WERI-Rb-1 (cell line): ENCODE measurements at regions not wholly inside any gene's neighbourhood (a gene's known extent, or its start where the extent isn't known, plus 50 kb on each side); places are given as distances from the start of the nearest gene placed in this dataset.

Experiments used
- DNase-seq: peaks from one replicate; pipeline ENCODE4 v3.0.0-alpha.2; 2020
- H3K27ac ChIP-seq: fragments of 250-450 bp; sonication (Bioruptor Pico); 2 replicates; pipeline ENCODE4 v1.5.1; 2020; ENCODE audit warnings: mild to moderate bottlenecking, moderate library complexity
- H3K27me3 ChIP-seq: fragments of 250-450 bp; sonication (Bioruptor Pico); 2 replicates; pipeline ENCODE4 v1.5.1; 2021; ENCODE audit warnings: mild to moderate bottlenecking, low read depth, moderate library complexity; ENCODE audit not compliant: insufficient read depth, severe bottlenecking
- H3K36me3 ChIP-seq: fragments of 250-450 bp; sonication (Bioruptor Pico); 2 replicates; pipeline ENCODE4 v1.5.1; 2020; ENCODE audit warnings: mild to moderate bottlenecking, moderate library complexity
- H3K4me3 ChIP-seq: 2 replicates; pipeline ENCODE4 v1.5.1; 2011; ENCODE audit warnings: low read depth, mild to moderate bottlenecking, control low read depth, low read length
- H3K9me3 ChIP-seq: fragments of 250-450 bp; sonication (Bioruptor Pico); 2 replicates; pipeline ENCODE4 v1.5.1; 2021; ENCODE audit warnings: mild to moderate bottlenecking, moderate library complexity; ENCODE audit not compliant: severe bottlenecking
- CTCF ChIP-seq: IDR thresholded peaks from 2 replicates; pipeline ENCODE4 v1.5.1; 2011; ENCODE audit warnings: low read depth, mild to moderate bottlenecking, control low read depth, inconsistent platforms, low read length

GRCh38 chr6:133631421-133631820, 257.5 kb upstream of the TCF21 start:
- H3K36me3 ChIP-seq = no peaks in the 10 kb centered on the region
- H3K9me3 ChIP-seq = no peaks in the 10 kb centered on the region
- H3K4me3 ChIP-seq = no peak overlapping the region
- TF ChIP-seq CTCF = no peak
- DNase-seq = no peak
- peaks cover 39% of the 10 kb centered on the region for H3K27me3 ChIP-seq
- no peak overlapping the region for H3K27ac ChIP-seq

- peaks cover 41% of the 10 kb centered on the region for H3K27me3 ChIP-seq
- no peak for DNase-seq
- TF ChIP-seq CTCF = no peak
- no peak overlapping the region for H3K4me3 ChIP-seq
- no peaks in the 10 kb centered on the region for H3K36me3 ChIP-seq
- no peak overlapping the region for H3K27ac ChIP-seq
- no peaks in the 10 kb centered on the region for H3K9me3 ChIP-seq
These were observed 256.7 kb upstream of the TCF21 start for GRCh38 chr6:133632206-133632605.

GRCh38 chr6:133632906-133633305, 256.0 kb upstream of the TCF21 start:
- Histone ChIP-seq H3K36me3 (no peaks in the 10 kb centered on the region), H3K4me3 (no peak overlapping the region), H3K27me3 (peaks cover 44% of the 10 kb centered on the region), H3K27ac (no peak overlapping the region), H3K9me3 (no peaks in the 10 kb centered on the region)
- no peak for TF ChIP-seq CTCF
- no peak for DNase-seq

- Histone ChIP-seq H3K27me3 (peaks cover 43% of the 10 kb centered on the region), H3K9me3 (no peaks in the 10 kb centered on the region), H3K4me3 (no peak overlapping the region), H3K27ac (no peak overlapping the region), H3K36me3 (no peaks in the 10 kb centered on the region)
- no peak for TF ChIP-seq CTCF
- DNase-seq = no peak
These were observed 254.4 kb upstream of the TCF21 start for GRCh38 chr6:133634474-133634873.

- TF ChIP-seq CTCF = no peak
- Histone ChIP-seq H3K36me3 (no peaks in the 10 kb centered on the region), H3K9me3 (no peaks in the 10 kb centered on the region), H3K4me3 (no peak overlapping the region), H3K27ac (no peak overlapping the region), H3K27me3 (peaks cover 45% of the 10 kb centered on the region)
- no peak for DNase-seq
These were observed 253.5 kb upstream of the TCF21 start for GRCh38 chr6:133635447-133635846.

GRCh38 chr6:133637436-133637835, 251.5 kb upstream of the TCF21 start:
- TF ChIP-seq CTCF = no peak
- no peak overlapping the region for H3K4me3 ChIP-seq

More at GRCh38 chr6:133637436-133637835, 251.5 kb upstream of the TCF21 start:
- H3K27ac ChIP-seq = no peak overlapping the region
- peaks cover 52% of the 10 kb centered on the region for H3K27me3 ChIP-seq
- H3K9me3 ChIP-seq = no peaks in the 10 kb centered on the region
- DNase-seq = no peak
- no peaks in the 10 kb centered on the region for H3K36me3 ChIP-seq
